GM10248 (cell line): ENCODE measurements at regions not wholly inside any gene's neighbourhood (a gene's known extent, or its start where the extent isn't known, plus 50 kb on each side); places are given as distances from the start of the nearest gene placed in this dataset.

Experiments
- CTCF ChIA-PET: fragments of 300-600 bp; sonication (Branson Sonifier 250); formaldehyde crosslinking; extraction: SDS; loops from one replicate; lab custom pipeline; 2021; ENCODE audit warnings: antibody characterized with exemption; lab: Yijun Ruan, JAX
- POLR2A ChIA-PET: fragments of 350-650 bp; sonication (Branson Sonifier 250); formaldehyde crosslinking; extraction: SDS; loops from one replicate; lab custom pipeline; 2020; ENCODE audit warnings: antibody characterized with exemption; lab: Yijun Ruan, JAX
- DNase-seq: peaks from one replicate; pipeline ENCODE4 v3.0.0; 2012; ENCODE audit errors: extremely low spot score
- CTCF ChIP-seq: IDR thresholded peaks from 2 replicates; pipeline ENCODE4 v1.5.1; 2012; ENCODE audit warnings: mild to moderate bottlenecking, low read depth; ENCODE audit errors: extremely low read depth, missing control alignments, control extremely low read depth

- DNase-seq: no peak
- POLR2A ChIA-PET: no interaction called here
- CTCF ChIA-PET: no interaction called here
- TF ChIP-seq CTCF: no peak
These were observed 190.7 kb downstream of the C16orf95 start for GRCh38 chr16:87126403-87127025.

GRCh38 chr16:87127061-87127765 lies 190.0 kb downstream of the C16orf95 start:
- ChIA-PET CTCF (no interaction called here), POLR2A (no interaction called here)
- DNase-seq: no peak
- no peak for TF ChIP-seq CTCF

DNA sequence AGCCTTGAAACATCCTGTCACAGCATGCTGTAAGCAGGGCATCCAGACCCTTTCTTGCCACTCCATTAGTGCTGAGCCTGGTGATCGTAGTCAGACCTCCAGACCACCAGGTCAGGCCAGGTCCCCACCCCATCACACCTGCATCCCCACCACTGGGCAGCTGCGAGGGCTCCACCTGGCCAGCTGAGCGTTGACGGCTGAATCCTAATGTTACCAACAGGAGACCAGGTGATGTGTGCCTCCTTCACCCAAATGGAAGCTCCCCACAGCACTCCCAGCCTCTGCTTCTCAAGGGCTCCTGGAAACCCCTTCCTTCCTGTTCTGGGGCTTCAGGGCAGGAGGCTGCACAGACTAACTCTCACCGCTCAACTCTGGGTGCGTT lies 189.4 kb downstream of the C16orf95 start:
- no peak for TF ChIP-seq CTCF
- POLR2A ChIA-PET: no interaction called here
- no peak for DNase-seq
- CTCF ChIA-PET: no interaction called here

- no peak for TF ChIP-seq CTCF
- ChIA-PET CTCF (interaction anchor here (1.0 kb wide), 1 partner anchor 38 kb away, joined by 3 read pairs; no protein-coding TSS in a partner anchor), POLR2A (no interaction called here)
- DNase-seq: no peak
These were observed 187.4 kb downstream of the C16orf95 start for GRCh38 chr16:87129771-87130170.

GRCh38 chr16:87131061-87131995 lies 185.9 kb downstream of the C16orf95 start:
- POLR2A ChIA-PET: no interaction called here
- CTCF ChIA-PET: no interaction called here
- no peak for DNase-seq
- TF ChIP-seq CTCF: no peak

- CTCF ChIA-PET: no interaction called here
- TF ChIP-seq CTCF: no peak
- POLR2A ChIA-PET: no interaction called here
- no peak for DNase-seq
These were observed 185.2 kb downstream of the C16orf95 start for GRCh38 chr16:87131996-87132345.
